HepG2 (cell line): ENCODE measurements at regions not wholly inside any gene's neighbourhood (a gene's known extent, or its start where the extent isn't known, plus 50 kb on each side); places are given as distances from the start of the nearest gene placed in this dataset.

ENCODE experiments used
- ATRX ChIP-seq: sonication (generic); formaldehyde crosslinking; IDR thresholded peaks from 2 replicates; pipeline ENCODE4 v1.4.0; 2020; ENCODE audit warnings: missing genetic modification reagents, borderline replicate concordance
- DMAP1 ChIP-seq: IDR thresholded peaks from 2 replicates; pipeline ENCODE4 v1.6.1; 2016
- GABPA ChIP-seq, 2 experiments: IDR thresholded peaks; 2 replicates each; pipeline ENCODE4 v1.6.1; 2011 to 2016; ENCODE audit warnings: low read depth in 2 of 2, low read length in 1 of 2, missing biosample characterization in 1 of 2, missing genetic modification characterization in 1 of 2
- HNF4A ChIP-seq: sonication (generic); formaldehyde crosslinking; IDR thresholded peaks from 2 replicates; pipeline ENCODE4 v1.4.0; 2020; ENCODE audit warnings: missing genetic modification reagents
- KLF11 ChIP-seq: IDR thresholded peaks from 2 replicates; pipeline ENCODE4 v1.6.1; 2016; ENCODE audit warnings: missing compliant biosample characterization
- KLF13 ChIP-seq: sonication (generic); formaldehyde crosslinking; IDR thresholded peaks from 2 replicates; pipeline ENCODE4 v1.4.0; 2020; ENCODE audit warnings: mild to moderate bottlenecking, missing genetic modification reagents
- NFKB2 ChIP-seq: sonication (generic); formaldehyde crosslinking; IDR thresholded peaks from 2 replicates; pipeline ENCODE4 v1.4.0; 2020; ENCODE audit warnings: missing genetic modification reagents, borderline replicate concordance
- SPEN ChIP-seq: sonication (generic); formaldehyde crosslinking; IDR thresholded peaks from 2 replicates; pipeline ENCODE4 v1.5.1; 2020; ENCODE audit warnings: low read depth, mild to moderate bottlenecking, missing genetic modification reagents
- TCF7 ChIP-seq: sonication (generic); IDR thresholded peaks from 2 replicates; pipeline ENCODE4 v1.6.1; 2016; ENCODE audit warnings: antibody characterized with exemption, low read depth
- ZNF20 ChIP-seq: sonication (generic); formaldehyde crosslinking; IDR thresholded peaks from 2 replicates; pipeline ENCODE4 v1.4.0; 2020; ENCODE audit warnings: mild to moderate bottlenecking, moderate library complexity, missing genetic modification reagents
- ZNF317 ChIP-seq: sonication (generic); formaldehyde crosslinking; IDR thresholded peaks from 2 replicates; pipeline ENCODE4 v1.5.0; 2020; ENCODE audit warnings: mild to moderate bottlenecking, missing genetic modification reagents
- ZNF572 ChIP-seq: sonication (generic); formaldehyde crosslinking; IDR thresholded peaks from 2 replicates; pipeline ENCODE4 v1.5.1; 2020; ENCODE audit warnings: mild to moderate bottlenecking, missing genetic modification reagents
- ZZZ3 ChIP-seq: sonication (generic); formaldehyde crosslinking; IDR thresholded peaks from 2 replicates; pipeline ENCODE4 v1.4.0; 2020; ENCODE audit warnings: missing genetic modification reagents, mild to moderate bottlenecking, borderline replicate concordance
- TF ChIP-seq, protein P1 (sequence below): sonication (generic); formaldehyde crosslinking; IDR thresholded peaks from 2 replicates; pipeline ENCODE4 v1.4.0; 2020; ENCODE audit warnings: missing genetic modification reagents, mild to moderate bottlenecking, borderline replicate concordance
- TF ChIP-seq, protein P2 (sequence below): IDR thresholded peaks from 2 replicates; pipeline ENCODE4 v1.6.1; 2016; ENCODE audit warnings: missing biosample characterization, missing genetic modification reagents, low read depth
- TF ChIP-seq, protein P3 (sequence below): sonication (generic); formaldehyde crosslinking; conservative IDR thresholded peaks from 2 replicates; pipeline ENCODE4 v1.4.0; 2020; ENCODE audit warnings: missing genetic modification reagents
- TF ChIP-seq, protein P4 (sequence below): sonication (generic); formaldehyde crosslinking; IDR thresholded peaks from 2 replicates; pipeline ENCODE4 v1.8.1; 2023; ENCODE audit warnings: missing genetic modification reagents, mild to moderate bottlenecking, borderline replicate concordance
- TF ChIP-seq, protein P5 (sequence below): sonication (generic); formaldehyde crosslinking; IDR thresholded peaks from 2 replicates; pipeline ENCODE4 v1.5.1; 2020; ENCODE audit warnings: missing genetic modification reagents, mild to moderate bottlenecking, borderline replicate concordance

DNA sequence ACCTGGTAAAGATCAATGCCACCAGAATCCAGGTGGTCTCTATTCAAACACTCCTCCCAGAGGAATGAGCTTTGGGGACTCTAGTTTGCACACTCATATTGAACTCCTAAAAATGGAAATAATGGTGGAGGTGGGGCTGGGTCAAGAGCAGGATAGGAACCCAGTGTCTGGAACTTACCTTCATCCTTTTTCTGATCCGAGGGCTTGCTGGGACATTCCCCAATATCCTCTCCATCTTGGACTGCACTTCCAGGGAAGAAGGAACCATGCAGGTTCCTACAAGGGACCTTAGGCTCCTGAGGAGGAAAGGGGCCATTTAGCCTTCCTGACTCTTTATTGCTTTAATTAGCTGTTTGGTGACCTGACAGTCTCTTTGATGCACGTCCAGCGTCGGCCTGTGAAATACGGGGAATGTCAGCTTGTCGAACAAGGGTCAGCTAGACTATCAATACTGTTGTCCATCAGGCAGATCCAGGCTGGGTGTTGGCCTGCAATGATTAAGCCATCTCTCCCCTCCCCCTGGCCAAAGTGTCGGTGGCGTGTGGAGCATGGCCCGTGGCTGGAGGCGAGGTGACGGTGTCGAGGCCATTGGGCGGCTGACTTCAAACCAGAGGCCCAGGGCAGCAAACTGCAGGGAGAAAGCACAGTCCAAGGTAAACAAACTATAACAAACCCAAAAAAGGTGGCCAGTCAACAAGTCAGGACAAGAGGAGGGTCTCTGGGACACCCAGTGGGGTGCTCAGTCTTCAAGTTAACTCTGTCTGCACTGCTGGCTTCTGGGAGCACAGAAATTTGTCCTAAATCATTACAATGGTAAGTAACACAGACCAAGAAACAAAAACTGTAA, 405.2 kb upstream of the TBX3 start (continued):
- peak; percentile 54; the same call in 1 of the 2 replicates for TF ChIP-seq ZNF317 (CRISPR knock-in tag)
- TF ChIP-seq, protein P1, sequence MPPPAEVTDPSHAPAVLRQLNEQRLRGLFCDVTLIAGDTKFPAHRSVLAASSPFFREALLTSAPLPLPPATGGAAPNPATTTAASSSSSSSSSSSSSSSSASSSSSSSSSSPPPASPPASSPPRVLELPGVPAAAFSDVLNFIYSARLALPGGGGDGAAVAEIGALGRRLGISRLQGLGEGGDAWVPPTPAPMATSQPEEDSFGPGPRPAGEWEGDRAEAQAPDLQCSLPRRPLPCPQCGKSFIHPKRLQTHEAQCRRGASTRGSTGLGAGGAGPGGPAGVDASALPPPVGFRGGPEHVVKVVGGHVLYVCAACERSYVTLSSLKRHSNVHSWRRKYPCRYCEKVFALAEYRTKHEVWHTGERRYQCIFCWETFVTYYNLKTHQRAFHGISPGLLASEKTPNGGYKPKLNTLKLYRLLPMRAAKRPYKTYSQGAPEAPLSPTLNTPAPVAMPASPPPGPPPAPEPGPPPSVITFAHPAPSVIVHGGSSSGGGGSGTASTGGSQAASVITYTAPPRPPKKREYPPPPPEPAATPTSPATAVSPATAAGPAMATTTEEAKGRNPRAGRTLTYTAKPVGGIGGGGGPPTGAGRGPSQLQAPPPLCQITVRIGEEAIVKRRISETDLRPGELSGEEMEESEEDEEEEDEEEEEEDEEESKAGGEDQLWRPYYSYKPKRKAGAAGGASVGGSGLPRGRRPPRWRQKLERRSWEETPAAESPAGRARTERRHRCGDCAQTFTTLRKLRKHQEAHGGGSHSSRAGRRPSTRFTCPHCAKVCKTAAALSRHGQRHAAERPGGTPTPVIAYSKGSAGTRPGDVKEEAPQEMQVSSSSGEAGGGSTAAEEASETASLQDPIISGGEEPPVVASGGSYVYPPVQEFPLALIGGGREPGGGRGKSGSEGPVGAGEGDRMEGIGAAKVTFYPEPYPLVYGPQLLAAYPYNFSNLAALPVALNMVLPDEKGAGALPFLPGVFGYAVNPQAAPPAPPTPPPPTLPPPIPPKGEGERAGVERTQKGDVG: peak; percentile 62; the same call in 1 of the 2 replicates
- no peak for TF ChIP-seq KLF13 (CRISPR knock-in tag)
- 0 out of 2 replicates have a peak, but pooled peaks have one; percentile 60 for TF ChIP-seq ZNF572 (CRISPR knock-in tag)
- TF ChIP-seq TCF7: peak; percentile 94
- peak; percentile 92; the same call in 1 of the 2 replicates for TF ChIP-seq NFKB2 (CRISPR knock-in tag)
- TF ChIP-seq GABPA (IDR thresholded peaks at IDR 0.05; ENCODE audit: low read depth, low read length): no peak
- 0 out of 2 replicates have a peak, but pooled peaks have one; percentile 28 for TF ChIP-seq GABPA (CRISPR knock-in tag; IDR thresholded peaks at IDR 0.05; ENCODE audit: low read depth)
- TF ChIP-seq, protein P2, sequence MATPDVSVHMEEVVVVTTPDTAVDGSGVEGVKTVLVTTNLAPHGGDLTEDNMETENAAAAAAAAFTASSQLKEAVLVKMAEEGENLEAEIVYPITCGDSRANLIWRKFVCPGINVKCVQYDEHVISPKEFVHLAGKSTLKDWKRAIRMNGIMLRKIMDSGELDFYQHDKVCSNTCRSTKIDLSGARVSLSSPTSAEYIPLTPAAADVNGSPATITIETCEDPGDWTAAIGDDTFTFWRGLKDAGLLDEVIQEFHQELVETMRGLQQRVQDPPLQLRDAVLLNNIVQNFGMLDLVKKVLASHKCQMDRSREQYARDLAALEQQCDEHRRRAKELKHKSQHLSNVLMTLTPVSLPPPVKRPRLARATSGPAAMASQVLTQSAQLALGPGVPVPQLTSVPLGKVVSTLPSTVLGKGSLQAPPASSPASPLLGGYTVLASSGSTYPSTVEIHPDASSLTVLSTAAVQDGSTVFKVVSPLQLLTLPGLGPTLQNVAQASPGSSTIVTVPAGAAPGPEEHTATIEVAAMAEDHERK (CRISPR knock-in tag): no peak
- TF ChIP-seq KLF11: peak; percentile 57; the same call in 1 of the 2 replicates
- peak; percentile 92 for TF ChIP-seq HNF4A
- no peak for TF ChIP-seq ZZZ3 (CRISPR knock-in tag)
- no peak for TF ChIP-seq ZNF20 (CRISPR knock-in tag)
- no peak; the same call in 1 of the 2 replicates for TF ChIP-seq DMAP1 (CRISPR knock-in tag)
- no peak for TF ChIP-seq ATRX (CRISPR knock-in tag)
- TF ChIP-seq, protein P3, sequence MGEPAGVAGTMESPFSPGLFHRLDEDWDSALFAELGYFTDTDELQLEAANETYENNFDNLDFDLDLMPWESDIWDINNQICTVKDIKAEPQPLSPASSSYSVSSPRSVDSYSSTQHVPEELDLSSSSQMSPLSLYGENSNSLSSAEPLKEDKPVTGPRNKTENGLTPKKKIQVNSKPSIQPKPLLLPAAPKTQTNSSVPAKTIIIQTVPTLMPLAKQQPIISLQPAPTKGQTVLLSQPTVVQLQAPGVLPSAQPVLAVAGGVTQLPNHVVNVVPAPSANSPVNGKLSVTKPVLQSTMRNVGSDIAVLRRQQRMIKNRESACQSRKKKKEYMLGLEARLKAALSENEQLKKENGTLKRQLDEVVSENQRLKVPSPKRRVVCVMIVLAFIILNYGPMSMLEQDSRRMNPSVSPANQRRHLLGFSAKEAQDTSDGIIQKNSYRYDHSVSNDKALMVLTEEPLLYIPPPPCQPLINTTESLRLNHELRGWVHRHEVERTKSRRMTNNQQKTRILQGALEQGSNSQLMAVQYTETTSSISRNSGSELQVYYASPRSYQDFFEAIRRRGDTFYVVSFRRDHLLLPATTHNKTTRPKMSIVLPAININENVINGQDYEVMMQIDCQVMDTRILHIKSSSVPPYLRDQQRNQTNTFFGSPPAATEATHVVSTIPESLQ (CRISPR knock-in tag): 0 out of 2 replicates have a peak, but pooled peaks have one; percentile 53
- TF ChIP-seq, protein P4, sequence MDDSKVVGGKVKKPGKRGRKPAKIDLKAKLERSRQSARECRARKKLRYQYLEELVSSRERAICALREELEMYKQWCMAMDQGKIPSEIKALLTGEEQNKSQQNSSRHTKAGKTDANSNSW (CRISPR knock-in tag): no peak
- TF ChIP-seq, protein P5, sequence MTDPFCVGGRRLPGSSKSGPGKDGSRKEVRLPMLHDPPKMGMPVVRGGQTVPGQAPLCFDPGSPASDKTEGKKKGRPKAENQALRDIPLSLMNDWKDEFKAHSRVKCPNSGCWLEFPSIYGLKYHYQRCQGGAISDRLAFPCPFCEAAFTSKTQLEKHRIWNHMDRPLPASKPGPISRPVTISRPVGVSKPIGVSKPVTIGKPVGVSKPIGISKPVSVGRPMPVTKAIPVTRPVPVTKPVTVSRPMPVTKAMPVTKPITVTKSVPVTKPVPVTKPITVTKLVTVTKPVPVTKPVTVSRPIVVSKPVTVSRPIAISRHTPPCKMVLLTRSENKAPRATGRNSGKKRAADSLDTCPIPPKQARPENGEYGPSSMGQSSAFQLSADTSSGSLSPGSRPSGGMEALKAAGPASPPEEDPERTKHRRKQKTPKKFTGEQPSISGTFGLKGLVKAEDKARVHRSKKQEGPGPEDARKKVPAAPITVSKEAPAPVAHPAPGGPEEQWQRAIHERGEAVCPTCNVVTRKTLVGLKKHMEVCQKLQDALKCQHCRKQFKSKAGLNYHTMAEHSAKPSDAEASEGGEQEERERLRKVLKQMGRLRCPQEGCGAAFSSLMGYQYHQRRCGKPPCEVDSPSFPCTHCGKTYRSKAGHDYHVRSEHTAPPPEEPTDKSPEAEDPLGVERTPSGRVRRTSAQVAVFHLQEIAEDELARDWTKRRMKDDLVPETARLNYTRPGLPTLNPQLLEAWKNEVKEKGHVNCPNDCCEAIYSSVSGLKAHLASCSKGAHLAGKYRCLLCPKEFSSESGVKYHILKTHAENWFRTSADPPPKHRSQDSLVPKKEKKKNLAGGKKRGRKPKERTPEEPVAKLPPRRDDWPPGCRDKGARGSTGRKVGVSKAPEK (CRISPR knock-in tag): peak; percentile 85; the same call in 1 of the 2 replicates
- TF ChIP-seq SPEN (CRISPR knock-in tag): peak; percentile 75
